ENCODE measurements at regions not wholly inside any gene's neighbourhood (a gene's known extent, or its start where the extent isn't known, plus 50 kb on each side); places are given as distances from the start of the nearest gene placed in this dataset.
A peak's percentile ranks its signal among the peaks of the same experiment; 100 is the strongest.
"Not testable (repeated sequence)": the region's sequence is repeated elsewhere in the genome, so short reads cannot be mapped to it uniquely, and the experiment has no call there.

DNA sequence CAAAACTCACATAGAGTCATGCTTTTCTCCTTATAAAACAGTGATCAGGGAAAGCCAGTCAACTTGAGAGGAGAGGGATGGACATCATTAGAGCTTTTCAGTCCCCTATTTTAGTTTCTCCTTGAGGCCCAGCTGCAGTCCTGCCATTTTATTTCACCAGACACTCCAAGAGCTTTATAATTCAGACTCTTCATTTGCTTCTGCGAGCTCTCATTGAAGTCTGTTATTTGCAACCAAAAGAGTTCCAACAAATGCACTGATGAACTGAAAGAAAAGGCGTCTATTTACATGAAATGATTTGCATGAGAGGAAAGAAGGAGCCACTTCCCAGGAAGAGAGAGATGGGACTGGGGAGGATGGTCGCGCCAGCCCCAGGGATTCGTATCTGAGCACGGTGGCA lies 86.8 kb downstream of the NDUFA12 start:
- DNase-seq (ENCODE audit: low read depth): no peak

DNA sequence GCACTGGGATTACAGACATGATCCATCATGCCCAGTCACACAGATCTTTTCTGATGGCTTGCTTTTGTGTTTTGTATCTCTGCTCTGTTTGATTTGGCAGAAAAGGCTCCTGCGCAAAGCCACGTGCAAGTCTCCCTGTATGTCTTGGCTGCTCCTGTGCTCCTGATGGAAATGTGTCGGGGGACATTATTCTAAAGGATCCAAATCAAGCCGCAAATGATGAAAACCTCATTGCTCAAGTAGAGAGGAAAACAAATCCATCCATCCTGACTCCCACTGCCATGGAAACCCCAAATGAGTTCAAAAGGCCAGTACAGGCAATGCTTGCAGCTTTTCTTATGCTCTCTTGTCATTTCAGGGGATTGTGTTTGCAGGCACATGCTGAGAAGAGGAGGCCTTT lies 93.8 kb downstream of the NDUFA12 start:
- DNase-seq (ENCODE audit: low read depth): no peak
- TF ChIP-seq, protein P1, sequence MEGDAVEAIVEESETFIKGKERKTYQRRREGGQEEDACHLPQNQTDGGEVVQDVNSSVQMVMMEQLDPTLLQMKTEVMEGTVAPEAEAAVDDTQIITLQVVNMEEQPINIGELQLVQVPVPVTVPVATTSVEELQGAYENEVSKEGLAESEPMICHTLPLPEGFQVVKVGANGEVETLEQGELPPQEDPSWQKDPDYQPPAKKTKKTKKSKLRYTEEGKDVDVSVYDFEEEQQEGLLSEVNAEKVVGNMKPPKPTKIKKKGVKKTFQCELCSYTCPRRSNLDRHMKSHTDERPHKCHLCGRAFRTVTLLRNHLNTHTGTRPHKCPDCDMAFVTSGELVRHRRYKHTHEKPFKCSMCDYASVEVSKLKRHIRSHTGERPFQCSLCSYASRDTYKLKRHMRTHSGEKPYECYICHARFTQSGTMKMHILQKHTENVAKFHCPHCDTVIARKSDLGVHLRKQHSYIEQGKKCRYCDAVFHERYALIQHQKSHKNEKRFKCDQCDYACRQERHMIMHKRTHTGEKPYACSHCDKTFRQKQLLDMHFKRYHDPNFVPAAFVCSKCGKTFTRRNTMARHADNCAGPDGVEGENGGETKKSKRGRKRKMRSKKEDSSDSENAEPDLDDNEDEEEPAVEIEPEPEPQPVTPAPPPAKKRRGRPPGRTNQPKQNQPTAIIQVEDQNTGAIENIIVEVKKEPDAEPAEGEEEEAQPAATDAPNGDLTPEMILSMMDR (conservative IDR thresholded peaks at IDR 0.05; ENCODE audit: low read length): no peak
- H3K4me3 ChIP-seq (ENCODE audit: low read length): no peak overlapping the region

More for the DNA sequence above, 86.8 kb downstream of the NDUFA12 start:
- no peak overlapping the region for H3K4me3 ChIP-seq (ENCODE audit: low read length)
- TF ChIP-seq, protein P1 (conservative IDR thresholded peaks at IDR 0.05; ENCODE audit: low read length): no peak

DNA sequence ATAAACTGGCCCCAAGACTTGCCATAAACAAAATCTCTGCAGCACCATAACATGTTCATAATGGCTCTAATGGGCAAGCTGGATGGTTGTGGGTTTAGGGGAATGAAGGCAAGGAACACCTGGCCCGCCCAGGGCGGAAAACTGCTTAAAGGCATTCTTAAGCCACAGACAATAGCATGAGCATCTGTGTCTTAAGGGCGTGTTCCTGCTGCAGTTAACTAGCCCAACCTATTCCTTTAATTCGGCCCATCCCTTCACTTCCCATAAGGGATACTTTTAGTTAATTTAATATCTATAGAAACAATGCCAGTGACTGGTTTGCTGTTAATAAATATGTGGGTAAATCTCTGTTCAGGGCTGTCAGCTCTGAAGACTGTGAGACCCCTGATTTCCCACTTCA lies 97.7 kb downstream of the NDUFA12 start:
- H3K4me3 ChIP-seq (ENCODE audit: low read length); DNase-seq (ENCODE audit: low read depth): not testable (repeated sequence)

DNA sequence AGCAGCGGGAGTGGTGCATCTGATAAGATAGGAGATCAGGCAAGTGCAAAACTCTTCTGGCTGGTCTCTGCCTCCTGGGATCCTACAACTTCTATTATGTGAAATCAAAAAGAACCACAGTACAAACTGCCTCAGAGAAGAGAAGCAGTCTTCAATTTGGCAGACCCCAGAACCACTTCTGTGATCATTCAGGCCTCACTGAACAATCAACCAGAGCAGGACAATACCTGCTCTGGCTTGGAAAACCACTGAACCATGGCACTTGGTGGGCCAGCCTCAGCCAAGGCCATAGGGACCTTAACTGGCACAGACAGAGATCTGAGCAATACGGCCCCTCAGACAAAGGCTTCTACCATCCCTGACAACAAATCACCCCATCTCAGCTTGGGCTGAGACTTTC lies 103.0 kb downstream of the NDUFA12 start:
- no peak overlapping the region for H3K4me3 ChIP-seq (ENCODE audit: low read length)
- TF ChIP-seq, protein P1 (conservative IDR thresholded peaks at IDR 0.05; ENCODE audit: low read length): no peak
- DNase-seq (ENCODE audit: low read depth): no peak

DNA sequence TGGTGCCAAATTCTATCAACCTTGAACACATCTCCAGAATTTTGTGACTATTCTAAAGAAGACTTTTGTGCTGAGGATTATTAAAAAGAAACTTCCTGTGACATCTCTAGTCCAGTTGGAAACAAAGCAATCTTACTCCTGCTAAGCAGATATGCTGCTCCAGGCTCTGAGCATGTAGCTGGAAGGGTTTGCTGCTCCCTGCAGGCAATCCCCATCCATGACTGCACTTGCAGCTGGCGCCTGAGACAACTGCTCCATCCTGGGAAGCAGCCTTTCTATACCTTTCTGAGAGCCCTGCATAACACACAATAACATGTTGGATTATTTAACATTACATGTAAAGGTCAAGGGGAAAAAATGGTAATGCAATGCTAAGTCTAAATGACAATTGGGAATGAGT lies 105.1 kb downstream of the NDUFA12 start:
- TF ChIP-seq, protein P1 (conservative IDR thresholded peaks at IDR 0.05; ENCODE audit: low read length): peak; percentile 30
- peak; percentile 4 for DNase-seq (ENCODE audit: low read depth)

DNA sequence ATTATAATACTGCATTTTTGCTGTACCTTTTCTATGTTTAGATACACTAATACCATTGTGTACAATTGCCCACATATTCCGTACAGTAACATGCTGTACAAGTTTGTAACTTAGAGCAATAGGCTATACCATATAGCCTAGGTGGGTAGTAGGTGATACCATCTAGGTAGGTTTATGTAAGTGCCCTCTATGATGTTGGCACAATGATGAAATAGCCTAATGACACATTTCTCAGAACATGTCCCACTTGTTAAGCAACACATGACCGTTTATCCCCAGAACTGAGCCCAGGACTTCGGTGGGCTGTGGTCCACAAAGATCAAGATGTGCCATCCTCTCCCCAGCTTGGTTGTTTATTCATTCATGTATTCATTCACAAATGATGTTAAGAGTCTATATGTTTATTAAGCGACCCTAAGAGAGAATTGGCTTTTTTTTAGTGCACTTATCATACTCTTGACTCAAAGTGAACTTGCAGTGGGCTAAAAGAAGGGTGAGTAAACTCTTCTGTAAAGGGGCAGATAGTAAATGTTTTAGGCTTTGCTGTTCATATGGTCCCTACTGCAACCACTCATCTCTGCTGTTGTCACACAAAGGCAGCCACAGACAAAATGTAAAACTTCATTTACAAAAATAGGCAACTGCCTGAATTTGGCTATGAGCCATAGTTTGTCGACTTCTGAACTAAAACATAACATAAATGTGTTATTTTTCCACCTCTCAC lies 110.8 kb downstream of the NDUFA12 start:
- TF ChIP-seq, protein P1 (conservative IDR thresholded peaks at IDR 0.05; ENCODE audit: low read length): no peak
- H3K4me3 ChIP-seq (ENCODE audit: low read length): no peak overlapping the region
- no peak for DNase-seq (ENCODE audit: low read depth)

More for the DNA sequence above, 105.1 kb downstream of the NDUFA12 start:
- no peak overlapping the region for H3K4me3 ChIP-seq (ENCODE audit: low read length)

DNA sequence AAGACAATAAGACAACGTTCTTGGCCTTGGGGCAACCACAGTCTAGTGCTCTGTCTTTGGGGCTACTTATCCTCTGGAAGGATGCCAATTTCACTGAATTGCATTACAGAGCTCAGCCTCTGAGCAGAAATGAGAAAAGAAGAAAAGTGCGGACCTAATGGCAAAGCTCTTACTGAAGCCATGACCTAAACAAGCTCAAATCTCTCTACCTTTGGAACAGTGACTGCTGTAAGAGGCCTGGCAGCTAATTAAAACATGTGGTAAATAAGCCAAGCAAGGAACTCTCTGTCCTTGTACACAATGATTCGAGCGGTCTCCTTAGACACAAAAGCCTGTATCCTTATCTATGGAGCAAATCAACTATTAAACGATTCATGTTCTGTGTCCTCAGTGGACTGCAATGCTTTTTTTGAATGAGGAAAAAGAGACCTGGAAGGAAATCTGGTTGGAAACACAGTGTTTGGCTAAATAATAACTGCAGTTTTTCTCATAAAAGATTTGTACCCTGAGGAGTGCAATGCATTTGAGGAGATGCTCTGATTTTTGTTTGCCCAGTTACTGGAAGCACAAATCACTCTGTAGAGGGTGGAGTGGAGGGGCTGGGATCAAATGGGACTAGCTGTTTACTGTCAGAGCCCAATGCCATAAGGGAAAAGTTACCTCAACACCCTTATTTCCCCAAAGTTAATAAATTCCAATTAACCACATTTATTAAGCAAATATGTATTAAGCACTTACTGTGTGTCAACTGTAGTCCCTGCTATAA lies 113.9 kb downstream of the NDUFA12 start:
- DNase-seq (ENCODE audit: low read depth): no peak
- no peak overlapping the region for H3K4me3 ChIP-seq (ENCODE audit: low read length)
- TF ChIP-seq, protein P1 (conservative IDR thresholded peaks at IDR 0.05; ENCODE audit: low read length): no peak
